A549 (cell line): ENCODE measurements at regions not wholly inside any gene's neighbourhood (a gene's known extent, or its start where the extent isn't known, plus 50 kb on each side); places are given as distances from the start of the nearest gene placed in this dataset.

Experiments used
- ATAC-seq, 2 experiments: fragments of 200-7000 bp in 1 of 2; fragments of >200 bp in 1 of 2; cut with Nextera tagmentation in 1 of 2; cut with Tn5 transposase in 1 of 2; 3 replicates each; pipeline versions ENCODE4 v1.8.0 to v1.9.1; 2018 to 2020; ENCODE audit warnings: mild to moderate bottlenecking in 1 of 2, moderate library complexity in 1 of 2
- CTCF ChIA-PET: fragments of 300-600 bp; sonication (Branson Sonifier 250); formaldehyde crosslinking; extraction: SDS; loops from one replicate; lab custom pipeline; 2021; ENCODE audit warnings: antibody characterized with exemption, inconsistent platforms; lab: Yijun Ruan, JAX
- POLR2A ChIA-PET: fragments of 350-600 bp; formaldehyde crosslinking; extraction: SDS; loops from one replicate; lab custom pipeline; 2021; ENCODE audit warnings: antibody characterized with exemption, inconsistent platforms; lab: Yijun Ruan, JAX
- DNase-seq, 2 experiments: peaks; one replicate each; pipeline versions ENCODE4 v3.0.0 to v3.0.0-alpha.2; 2011 to 2016; ENCODE audit warnings: low read depth in 1 of 2, low spot score in 1 of 2
- FAIRE-seq: peaks from 2 replicates; lab custom pipeline; 2011; peaks lifted over from hg19 to GRCh38; lab: Jason Lieb, UNC
- H3K27ac ChIP-seq, 2 experiments: fragments of >200 bp; sonication (Bioruptor Twin); formaldehyde crosslinking; 3 replicates each; pipeline ENCODE4 v1.5.1; 2016 to 2017
- H3K4me1 ChIP-seq: fragments of >200 bp; sonication (Bioruptor Twin); formaldehyde crosslinking; 3 replicates; pipeline ENCODE4 v1.6.1; 2016
- H3K4me2 ChIP-seq: fragments of >200 bp; sonication (Bioruptor Twin); formaldehyde crosslinking; 3 replicates; pipeline ENCODE4 v1.6.1; 2016
- H3K4me3 ChIP-seq: fragments of >200 bp; sonication (Bioruptor Twin); formaldehyde crosslinking; 3 replicates; pipeline ENCODE4 v1.5.1; 2016
- H3K9me3 ChIP-seq: fragments of >200 bp; sonication (Bioruptor Twin); formaldehyde crosslinking; 3 replicates; pipeline ENCODE4 v1.6.1; 2016
- CBX2 ChIP-seq: fragments of 200-600 bp; sonication (generic); IDR thresholded peaks from 2 replicates; pipeline ENCODE4 v1.6.1; 2016; ENCODE audit warnings: low read depth, mild to moderate bottlenecking, borderline replicate concordance
- CBX8 ChIP-seq: fragments of 200-600 bp; sonication (generic); IDR thresholded peaks from 2 replicates; pipeline ENCODE4 v1.6.1; 2016
- CEBPB ChIP-seq, 2 experiments: fragments of >200 bp in 1 of 2; sonication (Bioruptor Twin) in 1 of 2; formaldehyde crosslinking in 1 of 2; IDR thresholded peaks; 2 replicates each; pipeline ENCODE4 v1.6.1; 2012 to 2016
- CHD2 ChIP-seq: fragments of 150-350 bp; IDR thresholded peaks from 2 replicates; pipeline ENCODE4 v1.6.1; 2014; ENCODE audit warnings: low read length; ENCODE audit not compliant: partially characterized antibody
- CHD4 ChIP-seq: fragments of 200-600 bp; sonication (generic); IDR thresholded peaks from 2 replicates; pipeline ENCODE4 v1.6.1; 2016; ENCODE audit warnings: antibody characterized with exemption, mild to moderate bottlenecking, borderline replicate concordance
- ESRRA ChIP-seq: fragments of 150-350 bp; IDR thresholded peaks from 2 replicates; pipeline ENCODE4 v1.6.1; 2014; ENCODE audit warnings: mild to moderate bottlenecking, low read length, borderline replicate concordance
- FOSB ChIP-seq: fragments of 250-450 bp; sonication (Bioruptor Pico); IDR thresholded peaks from 2 replicates; pipeline ENCODE4 v1.5.0; 2020; ENCODE audit warnings: mild to moderate bottlenecking, moderate library complexity
- GATA3 ChIP-seq: IDR thresholded peaks from 2 replicates; pipeline ENCODE4 v1.6.1; 2012; ENCODE audit warnings: borderline replicate concordance
- HDAC2 ChIP-seq: fragments of 200-600 bp; sonication (generic); IDR thresholded peaks from 2 replicates; pipeline ENCODE4 v1.6.1; 2016
- HEYL ChIP-seq: fragments of 250-450 bp; sonication (Bioruptor Pico); IDR thresholded peaks from 2 replicates; pipeline ENCODE4 v1.8.0; 2021; ENCODE audit warnings: mild to moderate bottlenecking, moderate library complexity
- HOXB13 ChIP-seq: fragments of 250-450 bp; sonication (Bioruptor Pico); IDR thresholded peaks from 2 replicates; pipeline ENCODE4 v1.5.0; 2020; ENCODE audit warnings: low read depth, mild to moderate bottlenecking, moderate library complexity
- JUN ChIP-seq, 2 experiments: fragments of >200 bp; sonication (Bioruptor Twin); formaldehyde crosslinking; IDR thresholded peaks; 2 replicates in 1 of 2; 3 replicates in 1 of 2; pipeline ENCODE4 v1.6.1; 2016 to 2017
- KDM1A ChIP-seq: fragments of 200-600 bp; sonication (generic); IDR thresholded peaks from 2 replicates; pipeline ENCODE4 v1.6.1; 2016; ENCODE audit warnings: low read depth, mild to moderate bottlenecking
- MAZ ChIP-seq: fragments of 150-350 bp; IDR thresholded peaks from 2 replicates; pipeline ENCODE4 v1.6.1; 2014; ENCODE audit warnings: antibody characterized with exemption, low read depth, low read length, borderline replicate concordance
- NPAS2 ChIP-seq: fragments of 250-450 bp; sonication (Bioruptor Pico); IDR thresholded peaks from 2 replicates; pipeline ENCODE4 v1.8.0; 2022; ENCODE audit warnings: mild to moderate bottlenecking, moderate library complexity, borderline replicate concordance
- NR3C1 ChIP-seq: fragments of >200 bp; sonication (Bioruptor Twin); formaldehyde crosslinking; IDR thresholded peaks from 3 replicates; pipeline ENCODE4 v1.6.1; 2017
- POLR2AphosphoS2 ChIP-seq: conservative IDR thresholded peaks from 2 replicates; pipeline ENCODE4 v1.6.1; 2012; ENCODE audit warnings: low read length, improper control_type of control experiment, inconsistent platforms
- RCOR1 ChIP-seq: fragments of 150-350 bp; IDR thresholded peaks from 2 replicates; pipeline ENCODE4 v1.6.1; 2014; ENCODE audit warnings: antibody characterized with exemption, low read length, low read depth
- RFX5 ChIP-seq: fragments of 450-650 bp; IDR thresholded peaks from 2 replicates; pipeline ENCODE4 v1.7.1; 2014; ENCODE audit warnings: antibody characterized with exemption, mild to moderate bottlenecking, moderate library complexity
- SMC3 ChIP-seq: fragments of >200 bp; sonication (Bioruptor Twin); formaldehyde crosslinking; IDR thresholded peaks from 3 replicates; pipeline ENCODE4 v1.6.1; 2018; ENCODE audit warnings: inconsistent platforms
- TFCP2L1 ChIP-seq: fragments of 250-450 bp; sonication (Bioruptor Pico); IDR thresholded peaks from 2 replicates; pipeline ENCODE4 v1.5.0; 2021; ENCODE audit warnings: mild to moderate bottlenecking
- TP53 ChIP-seq: fragments of 250-450 bp; sonication (Bioruptor Pico); IDR thresholded peaks from 2 replicates; pipeline ENCODE4 v1.5.0; 2021; ENCODE audit warnings: mild to moderate bottlenecking, moderate library complexity
- ZNF302 ChIP-seq: fragments of 250-450 bp; sonication (Bioruptor Pico); IDR thresholded peaks from 2 replicates; pipeline ENCODE4 v1.9.0; 2021; ENCODE audit warnings: inconsistent platforms, mild to moderate bottlenecking, moderate library complexity
- WGBS: methylation state at CpG from one replicate; pipeline ENCODE4 v1.1.6; 2017; ENCODE audit errors: missing lambda C conversion rate; 5-methylcytosine and 5-hydroxymethylcytosine counted together
- TF ChIP-seq, protein P1 (sequence below): fragments of >200 bp; sonication (Bioruptor Twin); formaldehyde crosslinking; IDR thresholded peaks from 3 replicates; pipeline ENCODE4 v1.6.1; 2016
- TF ChIP-seq, protein P2 (sequence below): fragments of 250-450 bp; sonication (Bioruptor Pico); IDR thresholded peaks from 2 replicates; pipeline ENCODE4 v1.5.0; 2021; ENCODE audit warnings: mild to moderate bottlenecking, moderate library complexity, borderline replicate concordance
- TF ChIP-seq, protein P3 (sequence below): fragments of 450-650 bp; IDR thresholded peaks from 2 replicates; pipeline ENCODE4 v1.6.1; 2014; ENCODE audit warnings: antibody characterized with exemption

DNA sequence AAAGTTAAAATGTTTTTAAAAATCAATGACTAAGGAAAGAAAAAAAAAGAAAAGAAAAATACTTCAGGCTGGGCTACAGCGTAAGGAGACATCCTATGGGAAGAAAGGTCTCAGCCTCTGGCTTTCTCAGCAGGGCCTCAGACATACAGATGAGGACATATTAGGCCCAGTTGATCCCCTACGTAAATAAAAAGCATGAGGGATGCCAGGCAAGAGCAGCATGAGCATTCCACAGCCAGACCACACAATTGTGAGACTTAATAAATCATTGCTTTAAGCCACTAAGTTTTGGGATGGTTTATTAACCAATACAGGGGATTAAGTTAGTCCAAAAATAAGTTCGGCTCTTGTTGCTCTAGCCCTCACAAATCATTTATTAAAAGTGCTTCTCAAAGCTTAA lies 394.1 kb upstream of the NECTIN3 start:
- no peak for FAIRE-seq
- TF ChIP-seq GATA3 (no peak), TFCP2L1 (CRISPR knock-in tag) (no peak), FOSB (no peak), CHD2 (no peak), CHD4 (no peak), KDM1A (no peak), RFX5 (no peak), CEBPB (IDR thresholded peaks at IDR 0.05) (no peak), RCOR1 (no peak), CBX8 (no peak), POLR2AphosphoS2 (no peak), TP53 (no peak), NR3C1 (no peak)
- TF ChIP-seq, protein P1, sequence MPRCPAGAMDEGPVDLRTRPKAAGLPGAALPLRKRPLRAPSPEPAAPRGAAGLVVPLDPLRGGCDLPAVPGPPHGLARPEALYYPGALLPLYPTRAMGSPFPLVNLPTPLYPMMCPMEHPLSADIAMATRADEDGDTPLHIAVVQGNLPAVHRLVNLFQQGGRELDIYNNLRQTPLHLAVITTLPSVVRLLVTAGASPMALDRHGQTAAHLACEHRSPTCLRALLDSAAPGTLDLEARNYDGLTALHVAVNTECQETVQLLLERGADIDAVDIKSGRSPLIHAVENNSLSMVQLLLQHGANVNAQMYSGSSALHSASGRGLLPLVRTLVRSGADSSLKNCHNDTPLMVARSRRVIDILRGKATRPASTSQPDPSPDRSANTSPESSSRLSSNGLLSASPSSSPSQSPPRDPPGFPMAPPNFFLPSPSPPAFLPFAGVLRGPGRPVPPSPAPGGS: no peak
- TF ChIP-seq, protein P2, sequence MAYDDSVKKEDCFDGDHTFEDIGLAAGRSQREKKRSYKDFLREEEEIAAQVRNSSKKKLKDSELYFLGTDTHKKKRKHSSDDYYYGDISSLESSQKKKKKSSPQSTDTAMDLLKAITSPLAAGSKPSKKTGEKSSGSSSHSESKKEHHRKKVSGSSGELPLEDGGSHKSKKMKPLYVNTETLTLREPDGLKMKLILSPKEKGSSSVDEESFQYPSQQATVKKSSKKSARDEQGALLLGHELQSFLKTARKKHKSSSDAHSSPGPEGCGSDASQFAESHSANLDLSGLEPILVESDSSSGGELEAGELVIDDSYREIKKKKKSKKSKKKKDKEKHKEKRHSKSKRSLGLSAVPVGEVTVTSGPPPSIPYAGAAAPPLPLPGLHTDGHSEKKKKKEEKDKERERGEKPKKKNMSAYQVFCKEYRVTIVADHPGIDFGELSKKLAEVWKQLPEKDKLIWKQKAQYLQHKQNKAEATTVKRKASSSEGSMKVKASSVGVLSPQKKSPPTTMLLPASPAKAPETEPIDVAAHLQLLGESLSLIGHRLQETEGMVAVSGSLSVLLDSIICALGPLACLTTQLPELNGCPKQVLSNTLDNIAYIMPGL: no peak
- TF ChIP-seq, protein P3, sequence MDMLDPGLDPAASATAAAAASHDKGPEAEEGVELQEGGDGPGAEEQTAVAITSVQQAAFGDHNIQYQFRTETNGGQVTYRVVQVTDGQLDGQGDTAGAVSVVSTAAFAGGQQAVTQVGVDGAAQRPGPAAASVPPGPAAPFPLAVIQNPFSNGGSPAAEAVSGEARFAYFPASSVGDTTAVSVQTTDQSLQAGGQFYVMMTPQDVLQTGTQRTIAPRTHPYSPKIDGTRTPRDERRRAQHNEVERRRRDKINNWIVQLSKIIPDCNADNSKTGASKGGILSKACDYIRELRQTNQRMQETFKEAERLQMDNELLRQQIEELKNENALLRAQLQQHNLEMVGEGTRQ: no peak
- Histone ChIP-seq H3K27ac (no peak overlapping the region), H3K4me1 (no peaks in the 10 kb centered on the region), H3K9me3 (no peaks in the 10 kb centered on the region), H3K4me2 (no peak overlapping the region), H3K4me3 (no peak overlapping the region)
- 58% methylated on average over 3 of the region's 3 CpGs for WGBS
- ChIA-PET POLR2A (no interaction called here), CTCF (no interaction called here)
- no peak for DNase-seq
- ATAC-seq: no peak

DNA sequence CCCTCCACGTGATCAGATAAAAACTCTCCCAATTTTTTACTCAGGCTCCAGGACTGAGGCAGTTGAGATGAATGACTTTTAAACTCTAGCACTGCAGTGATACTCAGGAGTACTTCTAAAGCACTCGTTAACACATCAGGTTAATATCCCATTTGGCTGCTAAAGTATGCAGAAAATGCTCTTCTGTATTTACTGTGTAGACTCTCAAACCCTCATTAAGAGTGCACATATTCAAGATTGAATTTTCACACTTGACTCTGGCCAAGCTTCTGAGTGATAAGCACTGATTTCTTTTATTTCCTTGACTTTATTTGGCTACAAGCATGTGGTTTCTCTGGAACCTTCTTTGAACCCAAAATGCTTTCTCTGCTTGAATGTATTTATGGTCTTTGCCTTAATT lies 392.3 kb upstream of the NECTIN3 start:
- TF ChIP-seq HEYL (CRISPR knock-in tag): no peak
- no peak for TF ChIP-seq SMC3
- no peak for TF ChIP-seq NPAS2 (CRISPR knock-in tag)
- TF ChIP-seq CHD2: no peak
- no peak for TF ChIP-seq ESRRA
- no peak for TF ChIP-seq ZNF302 (CRISPR knock-in tag)
- TF ChIP-seq MAZ: no peak
- no peak for TF ChIP-seq HOXB13 (CRISPR knock-in tag)
- TF ChIP-seq CBX2: no peak
- TF ChIP-seq HDAC2: no peak
- TF ChIP-seq JUN (IDR thresholded peaks at IDR 0.05): no peak
- TF ChIP-seq, all 56 proteins: peak for 0
- POLR2A ChIA-PET: no interaction called here
- no peak for DNase-seq
- no peak overlapping the region for H3K27ac ChIP-seq
- no peak overlapping the region for H3K4me2 ChIP-seq
- CTCF ChIA-PET: no interaction called here
- H3K4me1 ChIP-seq: no peaks in the 10 kb centered on the region
- 69% methylated on average over 2 of the region's 2 CpGs for WGBS
- no peak for ATAC-seq
- FAIRE-seq: peak; percentile 43
- H3K4me3 ChIP-seq: no peak overlapping the region
- no peaks in the 10 kb centered on the region for H3K9me3 ChIP-seq
